H1 (cell line): ENCODE measurements at regions not wholly inside any gene's neighbourhood (a gene's known extent, or its start where the extent isn't known, plus 50 kb on each side); places are given as distances from the start of the nearest gene placed in this dataset.

Experiments
- ATF3 ChIP-seq: IDR thresholded peaks from 2 replicates; pipeline ENCODE4 v1.6.1; 2011; ENCODE audit warnings: low read depth, mild to moderate bottlenecking, low read length; ENCODE audit not compliant: insufficient read depth
- EGR1 ChIP-seq: IDR thresholded peaks from 2 replicates; pipeline ENCODE4 v1.6.1; 2011; ENCODE audit warnings: low read depth, low read length, borderline replicate concordance
- HDAC2 ChIP-seq, 2 experiments: fragments of 300-600 bp in 1 of 2; sonication (generic) in 1 of 2; IDR thresholded peaks; 2 replicates each; pipeline ENCODE4 v1.6.1; 2011 to 2012; ENCODE audit warnings: low read depth in 2 of 2, low read length in 2 of 2, mild to moderate bottlenecking in 2 of 2, moderate library complexity in 2 of 2, borderline replicate concordance in 1 of 2, inconsistent platforms in 1 of 2
- MAFK ChIP-seq: IDR thresholded peaks from 2 replicates; pipeline ENCODE4 v1.6.1; 2012; ENCODE audit warnings: low read depth, mild to moderate bottlenecking, improper control_type of control experiment, low read length
- NRF1 ChIP-seq: IDR thresholded peaks from 2 replicates; pipeline ENCODE4 v1.6.1; 2011; ENCODE audit warnings: mild to moderate bottlenecking, low read depth, low read length, improper control_type of control experiment
- POLR2A ChIP-seq, 2 experiments: IDR thresholded peaks; 1 replicate in 1 of 2; 2 replicates in 1 of 2; pipeline ENCODE4 v1.6.1; 2011; ENCODE audit warnings: low read depth in 2 of 2, low read length in 2 of 2, mild to moderate bottlenecking in 2 of 2; ENCODE audit errors: control extremely low read depth in 1 of 2
- SP2 ChIP-seq: IDR thresholded peaks from 2 replicates; pipeline ENCODE4 v1.6.1; 2012; ENCODE audit warnings: mild to moderate bottlenecking, low read length, inconsistent platforms
- USF2 ChIP-seq: IDR thresholded peaks from 2 replicates; pipeline ENCODE4 v1.6.1; 2011; ENCODE audit warnings: low read length, improper control_type of control experiment
- YY1 ChIP-seq: IDR thresholded peaks from 2 replicates; pipeline ENCODE4 v1.6.1; 2011; ENCODE audit warnings: low read depth, mild to moderate bottlenecking, low read length
- TF ChIP-seq, protein P1 (sequence below): fragments of 300-600 bp; sonication (generic); IDR thresholded peaks from 2 replicates; pipeline ENCODE4 v1.7.1; 2012; ENCODE audit warnings: low read length, moderate library complexity, mild to moderate bottlenecking, inconsistent platforms; ENCODE audit not compliant: insufficient replicate concordance
- TF ChIP-seq, protein P2 (sequence below), 3 experiments: IDR thresholded peaks; 1 replicate in 2 of 3; 2 replicates in 1 of 3; pipeline versions ENCODE4 v1.5.1 to v1.6.1; 2011; ENCODE audit warnings: low read length in 3 of 3, mild to moderate bottlenecking in 3 of 3, inconsistent platforms in 2 of 3, low read depth in 1 of 3, moderate library complexity in 1 of 3; ENCODE audit not compliant: insufficient read depth in 1 of 3; ENCODE audit errors: control extremely low read depth in 1 of 3

DNA sequence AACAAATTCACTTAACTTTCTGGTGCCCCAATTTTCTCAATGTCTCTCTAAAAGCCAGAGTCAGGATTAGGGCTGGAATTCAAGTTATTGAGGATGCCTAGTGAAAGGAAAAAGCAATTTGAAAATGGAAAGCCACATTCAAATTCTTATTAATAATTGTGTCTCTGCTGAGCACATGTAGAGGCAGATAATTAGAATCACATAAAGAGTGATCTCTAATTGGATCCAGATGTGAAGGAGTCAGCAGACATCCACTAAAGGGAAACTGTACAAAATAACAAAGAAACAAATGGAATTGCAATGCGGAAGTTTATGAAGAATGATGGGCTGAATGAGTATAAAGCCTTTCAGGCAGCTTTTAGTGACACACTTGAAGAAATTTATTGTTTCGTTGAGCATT, 482.6 kb downstream of the TTLL7 start:
- no peak for TF ChIP-seq POLR2A (IDR thresholded peaks at IDR 0.05; ENCODE audit: control extremely low read depth in 1 of 2, low read depth in 2 of 2, low read length in 2 of 2)
- TF ChIP-seq NRF1, result no peak
- TF ChIP-seq, protein P1, sequence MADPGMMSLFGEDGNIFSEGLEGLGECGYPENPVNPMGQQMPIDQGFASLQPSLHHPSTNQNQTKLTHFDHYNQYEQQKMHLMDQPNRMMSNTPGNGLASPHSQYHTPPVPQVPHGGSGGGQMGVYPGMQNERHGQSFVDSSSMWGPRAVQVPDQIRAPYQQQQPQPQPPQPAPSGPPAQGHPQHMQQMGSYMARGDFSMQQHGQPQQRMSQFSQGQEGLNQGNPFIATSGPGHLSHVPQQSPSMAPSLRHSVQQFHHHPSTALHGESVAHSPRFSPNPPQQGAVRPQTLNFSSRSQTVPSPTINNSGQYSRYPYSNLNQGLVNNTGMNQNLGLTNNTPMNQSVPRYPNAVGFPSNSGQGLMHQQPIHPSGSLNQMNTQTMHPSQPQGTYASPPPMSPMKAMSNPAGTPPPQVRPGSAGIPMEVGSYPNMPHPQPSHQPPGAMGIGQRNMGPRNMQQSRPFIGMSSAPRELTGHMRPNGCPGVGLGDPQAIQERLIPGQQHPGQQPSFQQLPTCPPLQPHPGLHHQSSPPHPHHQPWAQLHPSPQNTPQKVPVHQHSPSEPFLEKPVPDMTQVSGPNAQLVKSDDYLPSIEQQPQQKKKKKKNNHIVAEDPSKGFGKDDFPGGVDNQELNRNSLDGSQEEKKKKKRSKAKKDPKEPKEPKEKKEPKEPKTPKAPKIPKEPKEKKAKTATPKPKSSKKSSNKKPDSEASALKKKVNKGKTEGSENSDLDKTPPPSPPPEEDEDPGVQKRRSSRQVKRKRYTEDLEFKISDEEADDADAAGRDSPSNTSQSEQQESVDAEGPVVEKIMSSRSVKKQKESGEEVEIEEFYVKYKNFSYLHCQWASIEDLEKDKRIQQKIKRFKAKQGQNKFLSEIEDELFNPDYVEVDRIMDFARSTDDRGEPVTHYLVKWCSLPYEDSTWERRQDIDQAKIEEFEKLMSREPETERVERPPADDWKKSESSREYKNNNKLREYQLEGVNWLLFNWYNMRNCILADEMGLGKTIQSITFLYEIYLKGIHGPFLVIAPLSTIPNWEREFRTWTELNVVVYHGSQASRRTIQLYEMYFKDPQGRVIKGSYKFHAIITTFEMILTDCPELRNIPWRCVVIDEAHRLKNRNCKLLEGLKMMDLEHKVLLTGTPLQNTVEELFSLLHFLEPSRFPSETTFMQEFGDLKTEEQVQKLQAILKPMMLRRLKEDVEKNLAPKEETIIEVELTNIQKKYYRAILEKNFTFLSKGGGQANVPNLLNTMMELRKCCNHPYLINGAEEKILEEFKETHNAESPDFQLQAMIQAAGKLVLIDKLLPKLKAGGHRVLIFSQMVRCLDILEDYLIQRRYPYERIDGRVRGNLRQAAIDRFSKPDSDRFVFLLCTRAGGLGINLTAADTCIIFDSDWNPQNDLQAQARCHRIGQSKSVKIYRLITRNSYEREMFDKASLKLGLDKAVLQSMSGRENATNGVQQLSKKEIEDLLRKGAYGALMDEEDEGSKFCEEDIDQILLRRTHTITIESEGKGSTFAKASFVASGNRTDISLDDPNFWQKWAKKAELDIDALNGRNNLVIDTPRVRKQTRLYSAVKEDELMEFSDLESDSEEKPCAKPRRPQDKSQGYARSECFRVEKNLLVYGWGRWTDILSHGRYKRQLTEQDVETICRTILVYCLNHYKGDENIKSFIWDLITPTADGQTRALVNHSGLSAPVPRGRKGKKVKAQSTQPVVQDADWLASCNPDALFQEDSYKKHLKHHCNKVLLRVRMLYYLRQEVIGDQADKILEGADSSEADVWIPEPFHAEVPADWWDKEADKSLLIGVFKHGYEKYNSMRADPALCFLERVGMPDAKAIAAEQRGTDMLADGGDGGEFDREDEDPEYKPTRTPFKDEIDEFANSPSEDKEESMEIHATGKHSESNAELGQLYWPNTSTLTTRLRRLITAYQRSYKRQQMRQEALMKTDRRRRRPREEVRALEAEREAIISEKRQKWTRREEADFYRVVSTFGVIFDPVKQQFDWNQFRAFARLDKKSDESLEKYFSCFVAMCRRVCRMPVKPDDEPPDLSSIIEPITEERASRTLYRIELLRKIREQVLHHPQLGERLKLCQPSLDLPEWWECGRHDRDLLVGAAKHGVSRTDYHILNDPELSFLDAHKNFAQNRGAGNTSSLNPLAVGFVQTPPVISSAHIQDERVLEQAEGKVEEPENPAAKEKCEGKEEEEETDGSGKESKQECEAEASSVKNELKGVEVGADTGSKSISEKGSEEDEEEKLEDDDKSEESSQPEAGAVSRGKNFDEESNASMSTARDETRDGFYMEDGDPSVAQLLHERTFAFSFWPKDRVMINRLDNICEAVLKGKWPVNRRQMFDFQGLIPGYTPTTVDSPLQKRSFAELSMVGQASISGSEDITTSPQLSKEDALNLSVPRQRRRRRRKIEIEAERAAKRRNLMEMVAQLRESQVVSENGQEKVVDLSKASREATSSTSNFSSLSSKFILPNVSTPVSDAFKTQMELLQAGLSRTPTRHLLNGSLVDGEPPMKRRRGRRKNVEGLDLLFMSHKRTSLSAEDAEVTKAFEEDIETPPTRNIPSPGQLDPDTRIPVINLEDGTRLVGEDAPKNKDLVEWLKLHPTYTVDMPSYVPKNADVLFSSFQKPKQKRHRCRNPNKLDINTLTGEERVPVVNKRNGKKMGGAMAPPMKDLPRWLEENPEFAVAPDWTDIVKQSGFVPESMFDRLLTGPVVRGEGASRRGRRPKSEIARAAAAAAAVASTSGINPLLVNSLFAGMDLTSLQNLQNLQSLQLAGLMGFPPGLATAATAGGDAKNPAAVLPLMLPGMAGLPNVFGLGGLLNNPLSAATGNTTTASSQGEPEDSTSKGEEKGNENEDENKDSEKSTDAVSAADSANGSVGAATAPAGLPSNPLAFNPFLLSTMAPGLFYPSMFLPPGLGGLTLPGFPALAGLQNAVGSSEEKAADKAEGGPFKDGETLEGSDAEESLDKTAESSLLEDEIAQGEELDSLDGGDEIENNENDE, result no peak
- TF ChIP-seq, protein P2, sequence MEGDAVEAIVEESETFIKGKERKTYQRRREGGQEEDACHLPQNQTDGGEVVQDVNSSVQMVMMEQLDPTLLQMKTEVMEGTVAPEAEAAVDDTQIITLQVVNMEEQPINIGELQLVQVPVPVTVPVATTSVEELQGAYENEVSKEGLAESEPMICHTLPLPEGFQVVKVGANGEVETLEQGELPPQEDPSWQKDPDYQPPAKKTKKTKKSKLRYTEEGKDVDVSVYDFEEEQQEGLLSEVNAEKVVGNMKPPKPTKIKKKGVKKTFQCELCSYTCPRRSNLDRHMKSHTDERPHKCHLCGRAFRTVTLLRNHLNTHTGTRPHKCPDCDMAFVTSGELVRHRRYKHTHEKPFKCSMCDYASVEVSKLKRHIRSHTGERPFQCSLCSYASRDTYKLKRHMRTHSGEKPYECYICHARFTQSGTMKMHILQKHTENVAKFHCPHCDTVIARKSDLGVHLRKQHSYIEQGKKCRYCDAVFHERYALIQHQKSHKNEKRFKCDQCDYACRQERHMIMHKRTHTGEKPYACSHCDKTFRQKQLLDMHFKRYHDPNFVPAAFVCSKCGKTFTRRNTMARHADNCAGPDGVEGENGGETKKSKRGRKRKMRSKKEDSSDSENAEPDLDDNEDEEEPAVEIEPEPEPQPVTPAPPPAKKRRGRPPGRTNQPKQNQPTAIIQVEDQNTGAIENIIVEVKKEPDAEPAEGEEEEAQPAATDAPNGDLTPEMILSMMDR (IDR thresholded peaks at IDR 0.05; ENCODE audit: control extremely low read depth in 1 of 3, insufficient read depth in 1 of 3, low read depth in 1 of 3, low read length in 3 of 3), result no peak
- TF ChIP-seq SP2, result no peak
- no peak for TF ChIP-seq YY1
- TF ChIP-seq HDAC2 (IDR thresholded peaks at IDR 0.05; ENCODE audit: borderline replicate concordance in 1 of 2, low read depth in 2 of 2, low read length in 2 of 2), result no peak
- no peak for TF ChIP-seq MAFK
- TF ChIP-seq ATF3, result no peak
- TF ChIP-seq USF2, result no peak
- no peak for TF ChIP-seq EGR1
